Kidney (tissue), 13 donors: ENCODE measurements at regions not wholly inside any gene's neighbourhood (a gene's known extent, or its start where the extent isn't known, plus 50 kb on each side); places are given as distances from the start of the nearest gene placed in this dataset.

Experiments
- DNase-seq, 5 donors: peaks; one replicate each; pipeline ENCODE4 v3.0.0-alpha.2; 2013 to 2020
- FAIRE-seq: peaks from 2 replicates; lab custom pipeline; 2012; peaks lifted over from hg19 to GRCh38; lab: Jason Lieb, UNC
- H3K27ac ChIP-seq, 2 donors: one replicate each; pipeline ENCODE4 v1.7.0; 2013; ENCODE audit warnings: low read depth in 2 of 2, low read length in 2 of 2, inconsistent platforms in 1 of 2
- H3K27me3 ChIP-seq: one replicate; pipeline ENCODE4 v1.7.1; 2013; ENCODE audit warnings: low read length, inconsistent platforms; ENCODE audit not compliant: control insufficient read depth, insufficient read depth
- H3K36me3 ChIP-seq, 3 donors: one replicate each; pipeline versions ENCODE4 v1.7.0 to v1.7.1; 2013; ENCODE audit warnings: low read length in 3 of 3, control low read depth in 1 of 3, inconsistent platforms in 1 of 3; ENCODE audit not compliant: insufficient read depth in 3 of 3, control insufficient read depth in 2 of 3
- H3K4me1 ChIP-seq, 3 donors: one replicate each; pipeline versions ENCODE4 v1.7.0 to v1.7.1; 2013; ENCODE audit warnings: low read length in 3 of 3, inconsistent platforms in 1 of 3, low read depth in 1 of 3; ENCODE audit not compliant: control insufficient read depth in 2 of 3, insufficient read depth in 2 of 3
- H3K4me3 ChIP-seq, 3 donors: one replicate each; pipeline versions ENCODE4 v1.7.0 to v1.8.1; 2013; ENCODE audit warnings: low read length in 3 of 3, control low read depth in 1 of 3, inconsistent platforms in 1 of 3
- H3K9ac ChIP-seq, 3 donors: one replicate each; pipeline versions ENCODE4 v1.7.0 to v1.7.1; 2013; ENCODE audit warnings: low read length in 3 of 3, control low read depth in 1 of 3, inconsistent platforms in 1 of 3
- H3K9me3 ChIP-seq, 3 donors: one replicate each; pipeline versions ENCODE4 v1.7.0 to v1.7.1; 2013; ENCODE audit warnings: low read length in 3 of 3, control low read depth in 1 of 3, inconsistent platforms in 1 of 3; ENCODE audit not compliant: control insufficient read depth in 2 of 3, insufficient read depth in 1 of 3
- CTCF ChIP-seq: IDR thresholded peaks from 3 replicates; pipeline ENCODE4 v1.5.1; 2012; ENCODE audit warnings: mild to moderate bottlenecking, moderate library complexity, borderline replicate concordance; ENCODE audit not compliant: insufficient read depth; ENCODE audit errors: extremely low read depth
- intact Hi-C: fragments of 100-400 bp; cut with DNase I; formaldehyde crosslinking; loops from one replicate; pipeline ENCODE4 v1.11.1; 2022
- donor health status: control.
- donor health status: control.
- donor health status: control.
- donor health status: control.
- donor health status: control.
- donor health status: DM: yes; HTN: yes; CAD: no.
- donor health status: Normal renal cell carcinoma (clear cell type).

GRCh38 chr11:126124231-126124661 lies 61.6 kb upstream of the CDON start:
- intact Hi-C loops = no loop called here
- H3K9ac ChIP-seq = no peak overlapping the region
- TF ChIP-seq CTCF = no peak
- H3K4me3 ChIP-seq = no peak overlapping the region
- DNase-seq (peak in 1 of 5 donors; percentile 10), FAIRE-seq (no peak)
- H3K27ac ChIP-seq = no peak overlapping the region
- no peaks in the 10 kb centered on the region for H3K27me3 ChIP-seq
- H3K36me3 ChIP-seq = no peaks in the 10 kb centered on the region
- H3K4me1 ChIP-seq = no peaks in the 10 kb centered on the region
- H3K9me3 ChIP-seq = no peaks in the 10 kb centered on the region

- Histone ChIP-seq H3K9me3 (no peaks in the 10 kb centered on the region), H3K27ac (no peak overlapping the region), H3K27me3 (no peaks in the 10 kb centered on the region), H3K9ac (no peak overlapping the region), H3K36me3 (no peaks in the 10 kb centered on the region), H3K4me3 (no peak overlapping the region), H3K4me1 (no peaks in the 10 kb centered on the region)
- intact Hi-C loops = no loop called here
- FAIRE-seq (no peak), DNase-seq (no peak)
- no peak for TF ChIP-seq CTCF
Observed at GRCh38 chr11:126123686-126124085, 61.0 kb upstream of the CDON start.

GRCh38 chr11:126122863-126123262 lies 60.2 kb upstream of the CDON start:
- no peak overlapping the region for H3K4me3 ChIP-seq
- no peaks in the 10 kb centered on the region for H3K36me3 ChIP-seq
- H3K9ac ChIP-seq = no peak overlapping the region
- TF ChIP-seq CTCF = no peak
- DNase-seq = no peak
- no peaks in the 10 kb centered on the region for H3K9me3 ChIP-seq
- no peak overlapping the region for H3K27ac ChIP-seq
- H3K4me1 ChIP-seq = no peaks in the 10 kb centered on the region
- H3K27me3 ChIP-seq = no peaks in the 10 kb centered on the region
- intact Hi-C loops = no loop called here
- FAIRE-seq = no peak

- no peak overlapping the region for H3K27ac ChIP-seq
- no peak for TF ChIP-seq CTCF
- no peaks in the 10 kb centered on the region for H3K36me3 ChIP-seq
- no peaks in the 10 kb centered on the region for H3K9me3 ChIP-seq
- no peak overlapping the region for H3K9ac ChIP-seq
- no peaks in the 10 kb centered on the region for H3K4me1 ChIP-seq
- H3K27me3 ChIP-seq = no peaks in the 10 kb centered on the region
- DNase-seq = peak in 1 of 5 donors; percentile 9
- intact Hi-C loops = no loop called here
- no peak for FAIRE-seq
- no peak overlapping the region for H3K4me3 ChIP-seq
Observed at GRCh38 chr11:126121296-126121695, 58.6 kb upstream of the CDON start.
